ENCODE measurements at regions not wholly inside any gene's neighbourhood (a gene's known extent, or its start where the extent isn't known, plus 50 kb on each side); places are given as distances from the start of the nearest gene placed in this dataset.

GRCh38 chr2:14492920-14493503 lies 139.5 kb upstream of the LRATD1 start:
- DNase-seq (ENCODE audit: low read depth, low spot score): peak; percentile 63
- H3K4me2 ChIP-seq (ENCODE audit: control insufficient read depth, extremely low read depth, insufficient read depth, low read depth, low read length): peak overlapping the region; percentile 53
- dilution Hi-C loops (cut with MboI; ENCODE audit: extremely low pct_ligation_motif_present, low sequenced_read_pairs): no loop called here

GRCh38 chr2:14494759-14495158 lies 137.8 kb upstream of the LRATD1 start:
- dilution Hi-C loops (cut with MboI; ENCODE audit: extremely low pct_ligation_motif_present, low sequenced_read_pairs): no loop called here
- H3K9me3 ChIP-seq (ENCODE audit: control insufficient read depth, low read depth, low read length): no peaks in the 10 kb centered on the region
- no peaks in the 10 kb centered on the region for H3K79me2 ChIP-seq (ENCODE audit: control insufficient read depth, insufficient read depth, low read length)
- H3K9me1 ChIP-seq (ENCODE audit: control insufficient read depth, extremely low read depth, insufficient read depth, low read length): no peaks in the 10 kb centered on the region
- H3K4me3 ChIP-seq (ENCODE audit: control insufficient read depth in 2 of 3, extremely low read depth in 1 of 3, insufficient read depth in 2 of 3, low read depth in 1 of 3, low read length in 3 of 3): no peak overlapping the region
- H3K4me2 ChIP-seq (ENCODE audit: control insufficient read depth, extremely low read depth, insufficient read depth, low read depth, low read length): no peak overlapping the region
- H3K27ac ChIP-seq (ENCODE audit: control insufficient read depth, insufficient read depth, low read length): no peak overlapping the region
- no peak for FAIRE-seq
- no peak for DNase-seq (ENCODE audit: low read depth, low spot score)
- no peak for TF ChIP-seq EZH2 (IDR thresholded peaks at IDR 0.05; ENCODE audit: low read length)
- TF ChIP-seq CTCF (optimal IDR thresholded peaks at IDR 0.05 in 1 of 3, IDR thresholded peaks at IDR 0.05 in 1 of 3, conservative IDR thresholded peaks at IDR 0.05 in 1 of 3; ENCODE audit: extremely low read depth in 1 of 3, insufficient read depth in 2 of 3, low read length in 3 of 3): no peak
- H3K27me3 ChIP-seq (ENCODE audit: control insufficient read depth, extremely low read depth, insufficient read depth, low read length): no peaks in the 10 kb centered on the region
- no peak overlapping the region for H3K9ac ChIP-seq (ENCODE audit: control insufficient read depth, extremely low read depth, insufficient read depth, low read length)
- H3K4me1 ChIP-seq (ENCODE audit: control insufficient read depth, extremely low read depth, insufficient read depth, low read length): peaks cover 10% of the 10 kb centered on the region
- H2AFZ ChIP-seq (ENCODE audit: control insufficient read depth, low read length): peak overlapping the region; percentile 55
- no peaks in the 10 kb centered on the region for H3K36me3 ChIP-seq (ENCODE audit: control insufficient read depth in 2 of 2, extremely low read depth in 1 of 2, insufficient read depth in 2 of 2, low read length in 2 of 2)
- no peaks in the 10 kb centered on the region for H4K20me1 ChIP-seq (ENCODE audit: control insufficient read depth, extremely low read depth, insufficient read depth, low read length)

More at GRCh38 chr2:14492920-14493503, 139.5 kb upstream of the LRATD1 start:
- peaks cover 10% of the 10 kb centered on the region for H3K4me1 ChIP-seq (ENCODE audit: control insufficient read depth, extremely low read depth, insufficient read depth, low read length)
- peak overlapping the region; percentile 51 for H2AFZ ChIP-seq (ENCODE audit: control insufficient read depth, low read length)
- no peaks in the 10 kb centered on the region for H3K9me3 ChIP-seq (ENCODE audit: control insufficient read depth, low read depth, low read length)
- no peaks in the 10 kb centered on the region for H4K20me1 ChIP-seq (ENCODE audit: control insufficient read depth, extremely low read depth, insufficient read depth, low read length)
- no peak overlapping the region for H3K9ac ChIP-seq (ENCODE audit: control insufficient read depth, extremely low read depth, insufficient read depth, low read length)
- H3K27ac ChIP-seq (ENCODE audit: control insufficient read depth, insufficient read depth, low read length): peak overlapping the region; percentile 21
- H3K4me3 ChIP-seq (ENCODE audit: control insufficient read depth in 2 of 3, extremely low read depth in 1 of 3, insufficient read depth in 2 of 3, low read depth in 1 of 3, low read length in 3 of 3): no peak overlapping the region
- no peaks in the 10 kb centered on the region for H3K36me3 ChIP-seq (ENCODE audit: control insufficient read depth in 2 of 2, extremely low read depth in 1 of 2, insufficient read depth in 2 of 2, low read length in 2 of 2)
- H3K27me3 ChIP-seq (ENCODE audit: control insufficient read depth, extremely low read depth, insufficient read depth, low read length): no peaks in the 10 kb centered on the region
- peak; percentile 99 for FAIRE-seq
- no peaks in the 10 kb centered on the region for H3K79me2 ChIP-seq (ENCODE audit: control insufficient read depth, insufficient read depth, low read length)
- no peak for TF ChIP-seq CTCF (optimal IDR thresholded peaks at IDR 0.05 in 1 of 3, IDR thresholded peaks at IDR 0.05 in 1 of 3, conservative IDR thresholded peaks at IDR 0.05 in 1 of 3; ENCODE audit: extremely low read depth in 1 of 3, insufficient read depth in 2 of 3, low read length in 3 of 3)
- TF ChIP-seq EZH2 (IDR thresholded peaks at IDR 0.05; ENCODE audit: low read length): no peak
- H3K9me1 ChIP-seq (ENCODE audit: control insufficient read depth, extremely low read depth, insufficient read depth, low read length): no peaks in the 10 kb centered on the region
